ENCODE measurements at regions not wholly inside any gene's neighbourhood (a gene's known extent, or its start where the extent isn't known, plus 50 kb on each side); places are given as distances from the start of the nearest gene placed in this dataset.

GRCh38 chr3:118504906-118505305, 529.7 kb downstream of the IGSF11 start:
- intact Hi-C loops (cut with DNase I): no loop called here
- no peak for DNase-seq (ENCODE audit: low spot score)
- 96% methylated on average over 1 of the region's 1 CpG for WGBS

GRCh38 chr3:118505784-118506183, 528.9 kb downstream of the IGSF11 start:
- no peak for DNase-seq (ENCODE audit: low spot score)
- H3K4me1 ChIP-seq (replicated peaks): no peaks in the 10 kb centered on the region
- H3K27ac ChIP-seq: no peak overlapping the region
- H3K9me3 ChIP-seq: no peaks in the 10 kb centered on the region
- H3K36me3 ChIP-seq: no peaks in the 10 kb centered on the region
- no peak overlapping the region for H3K4me3 ChIP-seq
- intact Hi-C loops (cut with DNase I): no loop called here
- no peak for TF ChIP-seq POLR2AphosphoS5 (IDR thresholded peaks at IDR 0.05)
- no peak for TF ChIP-seq CTCF (IDR thresholded peaks at IDR 0.05)
- TF ChIP-seq POLR2A (IDR thresholded peaks at IDR 0.05): no peak
- 92% methylated on average over 2 of the region's 2 CpGs for WGBS
- no peaks in the 10 kb centered on the region for H3K27me3 ChIP-seq (replicated peaks; ENCODE audit: insufficient read depth)

More at GRCh38 chr3:118504906-118505305, 529.7 kb downstream of the IGSF11 start:
- no peak for TF ChIP-seq POLR2AphosphoS5 (IDR thresholded peaks at IDR 0.05)
- TF ChIP-seq CTCF (IDR thresholded peaks at IDR 0.05): no peak
- TF ChIP-seq POLR2A (IDR thresholded peaks at IDR 0.05): no peak
- H3K9me3 ChIP-seq: no peaks in the 10 kb centered on the region
- H3K4me3 ChIP-seq: no peak overlapping the region
- H3K27ac ChIP-seq: no peak overlapping the region
- no peaks in the 10 kb centered on the region for H3K4me1 ChIP-seq (replicated peaks)
- H3K36me3 ChIP-seq: no peaks in the 10 kb centered on the region
- no peaks in the 10 kb centered on the region for H3K27me3 ChIP-seq (replicated peaks; ENCODE audit: insufficient read depth)

- Histone ChIP-seq H3K36me3 (no peaks in the 10 kb centered on the region), H3K27me3 (replicated peaks; ENCODE audit: insufficient read depth) (no peaks in the 10 kb centered on the region), H3K9me3 (no peaks in the 10 kb centered on the region), H3K4me3 (no peak overlapping the region), H3K4me1 (replicated peaks) (no peaks in the 10 kb centered on the region), H3K27ac (no peak overlapping the region)
- intact Hi-C loops (cut with DNase I): no loop called here
- TF ChIP-seq POLR2AphosphoS5 (IDR thresholded peaks at IDR 0.05) (no peak), CTCF (IDR thresholded peaks at IDR 0.05) (no peak), POLR2A (IDR thresholded peaks at IDR 0.05) (no peak)
- DNase-seq (ENCODE audit: low spot score): no peak
Observed at GRCh38 chr3:118511402-118511801, 523.2 kb downstream of the IGSF11 start.

GRCh38 chr3:118512301-118512700, 522.3 kb downstream of the IGSF11 start:
- WGBS: 73% methylated on average over 2 of the region's 2 CpGs
- Histone ChIP-seq H3K4me1 (replicated peaks) (no peaks in the 10 kb centered on the region), H3K4me3 (no peak overlapping the region), H3K36me3 (no peaks in the 10 kb centered on the region), H3K27ac (no peak overlapping the region), H3K27me3 (replicated peaks; ENCODE audit: insufficient read depth) (no peaks in the 10 kb centered on the region), H3K9me3 (no peaks in the 10 kb centered on the region)
- DNase-seq (ENCODE audit: low spot score): no peak
- no peak for TF ChIP-seq POLR2AphosphoS5 (IDR thresholded peaks at IDR 0.05)
- no peak for TF ChIP-seq POLR2A (IDR thresholded peaks at IDR 0.05)
- TF ChIP-seq CTCF (IDR thresholded peaks at IDR 0.05): no peak
- intact Hi-C loops (cut with DNase I): no loop called here

- H3K9me3 ChIP-seq: no peaks in the 10 kb centered on the region
- DNase-seq (ENCODE audit: low spot score): no peak
- intact Hi-C loops (cut with DNase I): no loop called here
- H3K4me3 ChIP-seq: no peak overlapping the region
- TF ChIP-seq CTCF (IDR thresholded peaks at IDR 0.05): no peak
- no peak for TF ChIP-seq POLR2AphosphoS5 (IDR thresholded peaks at IDR 0.05)
- no peak for TF ChIP-seq POLR2A (IDR thresholded peaks at IDR 0.05)
- H3K4me1 ChIP-seq (replicated peaks): no peaks in the 10 kb centered on the region
- no peak overlapping the region for H3K27ac ChIP-seq
- WGBS: 59% methylated on average over 3 of the region's 3 CpGs
- H3K27me3 ChIP-seq (replicated peaks; ENCODE audit: insufficient read depth): no peaks in the 10 kb centered on the region
- H3K36me3 ChIP-seq: no peaks in the 10 kb centered on the region
Observed at GRCh38 chr3:118525077-118525476, 509.6 kb downstream of the IGSF11 start.

All from prostate gland (tissue), 2 donors.